OCI-LY1 (cell line): ENCODE measurements at regions not wholly inside any gene's neighbourhood (a gene's known extent, or its start where the extent isn't known, plus 50 kb on each side); places are given as distances from the start of the nearest gene placed in this dataset.
"Not testable (repeated sequence)": the region's sequence is repeated elsewhere in the genome, so short reads cannot be mapped to it uniquely, and the experiment has no call there.

Experiments
- CTCF ChIP-seq: fragments of 200-600 bp; sonication (generic), shearing (Covaris generic); IDR thresholded peaks from 2 replicates; pipeline ENCODE4 v1.5.1; 2017; ENCODE audit warnings: mild to moderate bottlenecking, antibody characterized with exemption, low read length, moderate library complexity, mixed read lengths
- EZH2 ChIP-seq: fragments of 200-600 bp; sonication (generic), shearing (Covaris generic); IDR thresholded peaks from 2 replicates; pipeline ENCODE4 v1.8.0; 2017; ENCODE audit warnings: borderline replicate concordance, mixed run types, mild to moderate bottlenecking, antibody characterized with exemption, low read length, moderate library complexity, mixed read lengths

- not testable (repeated sequence) for TF ChIP-seq CTCF, EZH2
These were observed 795.1 kb upstream of the VRK2 start for GRCh38 chr2:57251495-57251894.
